A673 (cell line): ENCODE measurements at regions not wholly inside any gene's neighbourhood (a gene's known extent, or its start where the extent isn't known, plus 50 kb on each side); places are given as distances from the start of the nearest gene placed in this dataset.

Source experiments
- BruUV-seq: library from RNA; stranded (reverse); fragments of 400-500 nt; replicated peaks from 2 replicates; lab custom pipeline; 2021; lab: Mats Ljungman, UMichigan
- CTCF ChIA-PET: fragments of 300-600 bp; sonication (Branson Sonifier 250); formaldehyde crosslinking; loops from one replicate; lab custom pipeline; 2022; ENCODE audit warnings: antibody characterized with exemption; lab: Charles Lee
- POLR2A ChIA-PET: fragments of 300-600 bp; sonication (Branson Sonifier 250); formaldehyde crosslinking; loops from one replicate; lab custom pipeline; 2022; ENCODE audit warnings: antibody characterized with exemption; ENCODE audit not compliant: low non-redundant PET; lab: Charles Lee
- DNase-seq: peaks from one replicate; pipeline ENCODE4 v3.0.0-alpha.2; 2015; ENCODE audit warnings: low spot score
- H3K27ac ChIP-seq: fragments of 200-600 bp; sonication (generic); 2 replicates; pipeline ENCODE4 v1.5.1; 2016; ENCODE audit warnings: mixed run types, low read depth, mild to moderate bottlenecking, mixed read lengths, antibody characterized with exemption, low read length; ENCODE audit not compliant: poor library complexity, severe bottlenecking
- H3K27me3 ChIP-seq: fragments of 200-600 bp; sonication (generic); replicated peaks from 2 replicates; pipeline ENCODE4 v1.6.1; 2017; ENCODE audit warnings: mixed run types, low read depth, mild to moderate bottlenecking, mixed read lengths, antibody characterized with exemption, low read length; ENCODE audit not compliant: insufficient read depth, poor library complexity
- H3K36me3 ChIP-seq: fragments of 200-600 bp; sonication (generic); 2 replicates; pipeline ENCODE4 v1.6.1; 2016; ENCODE audit warnings: mixed run types, mild to moderate bottlenecking, mixed read lengths, antibody characterized with exemption, low read length; ENCODE audit not compliant: insufficient read depth, poor library complexity, severe bottlenecking
- H3K4me1 ChIP-seq: fragments of 200-600 bp; sonication (generic); 2 replicates; pipeline ENCODE4 v1.6.1; 2017; ENCODE audit warnings: mixed run types, mild to moderate bottlenecking, mixed read lengths, antibody characterized with exemption, low read length; ENCODE audit not compliant: insufficient read depth, poor library complexity, severe bottlenecking
- H3K4me3 ChIP-seq: fragments of 200-600 bp; sonication (generic); 2 replicates; pipeline ENCODE4 v1.5.1; 2016; ENCODE audit warnings: low read depth, mixed run types, mild to moderate bottlenecking, mixed read lengths, low read length; ENCODE audit not compliant: poor library complexity, severe bottlenecking
- H3K9me3 ChIP-seq: fragments of 200-600 bp; sonication (generic); 2 replicates; pipeline ENCODE4 v1.6.1; 2016; ENCODE audit warnings: mixed run types, low read depth, mild to moderate bottlenecking, mixed read lengths, antibody characterized with exemption, low read length; ENCODE audit not compliant: poor library complexity, severe bottlenecking
- CTCF ChIP-seq: fragments of 300-800, 200-600 bp; sonication (generic); conservative IDR thresholded peaks from 2 replicates; pipeline ENCODE4 v1.5.1; 2017; ENCODE audit warnings: low read depth, mild to moderate bottlenecking, antibody characterized with exemption, low read length, moderate library complexity, mixed read lengths
- EZH2 ChIP-seq: fragments of 200-600 bp; sonication (generic); IDR thresholded peaks from 2 replicates; pipeline ENCODE4 v1.6.1; 2017; ENCODE audit warnings: borderline replicate concordance, low read depth, mild to moderate bottlenecking, mixed read lengths, antibody characterized with exemption, low read length; ENCODE audit not compliant: poor library complexity, severe bottlenecking
- intact Hi-C: fragments of 100-400 bp; cut with micrococcal nuclease; formaldehyde crosslinking; loops from one replicate; pipeline ENCODE4 v1.10.0; 2022; ENCODE audit not compliant: unreplicated experiment

- H3K4me3 ChIP-seq = no peak overlapping the region
- H3K27me3 ChIP-seq = no peaks in the 10 kb centered on the region
- CTCF ChIA-PET = no interaction called here
- H3K9me3 ChIP-seq = no peaks in the 10 kb centered on the region
- H3K27ac ChIP-seq = no peak overlapping the region
- H3K4me1 ChIP-seq = no peaks in the 10 kb centered on the region
- H3K36me3 ChIP-seq = no peaks in the 10 kb centered on the region
- BruUV-seq = no TSS peak
- POLR2A ChIA-PET = no interaction called here
- intact Hi-C loops = loop anchor here (5.0 kb wide), 1 partner anchor 611 kb away; no protein-coding TSS in a partner anchor
- no peak for DNase-seq
- TF ChIP-seq EZH2 (no peak), CTCF (no peak)
These were observed 933.5 kb upstream of the EEF2KMT start for GRCh38 chr16:6031102-6031501.

- Histone ChIP-seq H3K27ac (no peak overlapping the region), H3K36me3 (no peaks in the 10 kb centered on the region), H3K4me1 (no peaks in the 10 kb centered on the region), H3K9me3 (no peaks in the 10 kb centered on the region), H3K27me3 (no peaks in the 10 kb centered on the region), H3K4me3 (no peak overlapping the region)
- BruUV-seq = no TSS peak
- ChIA-PET POLR2A (no interaction called here), CTCF (no interaction called here)
- TF ChIP-seq CTCF (no peak), EZH2 (no peak)
- intact Hi-C loops = no loop called here
- DNase-seq = no peak
These were observed 930.1 kb upstream of the EEF2KMT start for GRCh38 chr16:6027733-6028132.

- CTCF ChIA-PET = no interaction called here
- intact Hi-C loops = no loop called here
- Histone ChIP-seq H3K36me3 (no peaks in the 10 kb centered on the region), H3K4me3 (no peak overlapping the region), H3K27me3 (no peaks in the 10 kb centered on the region), H3K9me3 (no peaks in the 10 kb centered on the region), H3K4me1 (no peaks in the 10 kb centered on the region), H3K27ac (no peak overlapping the region)
- DNase-seq = no peak
- BruUV-seq = no TSS peak
- POLR2A ChIA-PET = no interaction called here
- TF ChIP-seq EZH2 (no peak), CTCF (no peak)
These were observed 925.9 kb upstream of the EEF2KMT start for GRCh38 chr16:6023449-6023848.
